ENCODE measurements at regions not wholly inside any gene's neighbourhood (a gene's known extent, or its start where the extent isn't known, plus 50 kb on each side); places are given as distances from the start of the nearest gene placed in this dataset.

DNA sequence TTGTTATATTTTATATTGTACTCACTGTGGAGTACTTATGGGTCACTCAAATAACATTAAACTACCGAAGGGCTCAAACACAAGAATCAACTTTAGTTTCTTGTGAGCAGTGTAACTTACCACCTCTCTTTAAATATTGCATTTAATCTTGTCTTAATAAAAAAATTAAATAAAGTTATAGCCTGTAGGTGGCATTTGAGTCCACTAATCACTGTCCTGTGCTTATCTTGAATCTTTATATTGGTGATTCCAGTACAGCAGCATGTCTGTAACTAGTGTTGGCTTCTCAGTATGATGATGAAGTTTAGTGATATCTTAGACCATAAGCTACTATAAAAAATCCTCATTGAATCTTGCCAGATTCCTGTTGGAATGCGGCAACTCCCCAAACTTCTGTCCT lies 313.8 kb downstream of the FAM170A start:
- no peak overlapping the region for H3K27ac Mint-ChIP-seq
- ChIA-PET CTCF (ENCODE audit: partially characterized antibody) (no interaction called here), POLR2A (ENCODE audit: partially characterized antibody) (no interaction called here)
- no peak for DNase-seq
- no peaks in the 10 kb centered on the region for H3K9me3 ChIP-seq (ENCODE audit: control insufficient read depth in 1 of 2, low read length in 2 of 2)
- H3K27me3 Mint-ChIP-seq: no peaks in the 10 kb centered on the region
- H3K27ac ChIP-seq (ENCODE audit: low read depth, low read length): no peak overlapping the region
- no peaks in the 10 kb centered on the region for H3K4me1 Mint-ChIP-seq
- no peak overlapping the region for H3K4me3 Mint-ChIP-seq
- no peaks in the 10 kb centered on the region for H3K4me1 ChIP-seq (ENCODE audit: insufficient read depth, low read length)
- intact Hi-C loops (cut with micrococcal nuclease): no loop called here
- peaks cover 0 to 14% (median 10%) of the 10 kb centered on the region in 8 donors for H3K9me3 Mint-ChIP-seq
- no peaks in the 10 kb centered on the region for H3K36me3 ChIP-seq (ENCODE audit: insufficient read depth, low read length)
- no peaks in the 10 kb centered on the region for H3K36me3 Mint-ChIP-seq
- no peak overlapping the region for H3K4me3 ChIP-seq (ENCODE audit: low read length in 2 of 2)
- H3K27me3 ChIP-seq (ENCODE audit: insufficient read depth, low read length): no peaks in the 10 kb centered on the region

- CTCF ChIA-PET (ENCODE audit: partially characterized antibody): no interaction called here
- POLR2A ChIA-PET (ENCODE audit: partially characterized antibody): no interaction called here
- Mint-ChIP-seq H3K4me3 (no peak overlapping the region), H3K27me3 (no peaks in the 10 kb centered on the region), H3K9me3 (peaks cover 0 to 8% (median 2%) of the 10 kb centered on the region in 8 donors), H3K36me3 (no peaks in the 10 kb centered on the region), H3K27ac (no peak overlapping the region), H3K4me1 (no peaks in the 10 kb centered on the region)
- H3K9me3 ChIP-seq (ENCODE audit: control insufficient read depth in 1 of 2, low read length in 2 of 2): no peaks in the 10 kb centered on the region
- no peaks in the 10 kb centered on the region for H3K27me3 ChIP-seq (ENCODE audit: insufficient read depth, low read length)
- no peak for DNase-seq
- intact Hi-C loops (cut with micrococcal nuclease): no loop called here
- H3K4me3 ChIP-seq (ENCODE audit: low read length in 2 of 2): no peak overlapping the region
- no peaks in the 10 kb centered on the region for H3K4me1 ChIP-seq (ENCODE audit: insufficient read depth, low read length)
- H3K27ac ChIP-seq (ENCODE audit: low read depth, low read length): no peak overlapping the region
- no peaks in the 10 kb centered on the region for H3K36me3 ChIP-seq (ENCODE audit: insufficient read depth, low read length)
These were observed 316.3 kb downstream of the FAM170A start for GRCh38 chr5:119945691-119946090.

- Histone ChIP-seq H3K27me3 (ENCODE audit: insufficient read depth, low read length) (no peaks in the 10 kb centered on the region), H3K9me3 (ENCODE audit: control insufficient read depth in 1 of 2, low read length in 2 of 2) (no peaks in the 10 kb centered on the region), H3K4me3 (ENCODE audit: low read length in 2 of 2) (no peak overlapping the region), H3K36me3 (ENCODE audit: insufficient read depth, low read length) (no peaks in the 10 kb centered on the region), H3K27ac (ENCODE audit: low read depth, low read length) (no peak overlapping the region), H3K4me1 (ENCODE audit: insufficient read depth, low read length) (no peaks in the 10 kb centered on the region)
- ChIA-PET CTCF (ENCODE audit: partially characterized antibody) (no interaction called here), POLR2A (ENCODE audit: partially characterized antibody) (no interaction called here)
- Mint-ChIP-seq H3K27ac (no peak overlapping the region), H3K27me3 (no peaks in the 10 kb centered on the region), H3K4me3 (no peak overlapping the region), H3K36me3 (no peaks in the 10 kb centered on the region), H3K9me3 (peaks cover 0 to 8% (median 1%) of the 10 kb centered on the region in 8 donors), H3K4me1 (no peaks in the 10 kb centered on the region)
- intact Hi-C loops (cut with micrococcal nuclease): no loop called here
- DNase-seq: no peak
These were observed 318.8 kb downstream of the FAM170A start for GRCh38 chr5:119948162-119948561.

DNA sequence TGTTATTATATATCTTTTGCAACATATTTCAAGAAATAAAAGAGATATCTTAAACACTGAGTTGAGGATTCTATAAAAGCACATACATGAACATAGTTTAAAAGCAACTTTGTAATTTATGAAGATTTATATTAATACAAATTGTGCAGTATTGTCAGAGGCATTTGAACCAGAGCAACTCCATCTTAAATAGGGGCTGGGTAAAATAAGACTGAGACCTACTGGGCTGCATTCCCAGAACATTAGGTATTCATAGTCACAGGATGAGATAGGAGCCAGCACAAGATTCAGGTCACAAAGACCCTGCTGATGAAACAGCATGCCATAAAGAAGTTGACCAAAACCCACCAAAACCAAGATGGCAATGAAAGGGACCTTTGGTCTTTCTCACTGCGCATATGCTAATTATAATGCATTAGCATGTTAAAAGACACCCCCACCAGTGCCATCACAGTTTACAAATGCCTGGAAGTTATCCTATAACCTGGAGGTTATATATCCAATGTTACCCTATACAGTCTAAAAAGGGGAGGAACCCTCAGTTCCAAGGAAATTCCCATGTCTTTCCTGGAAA lies 320.2 kb downstream of the FAM170A start:
- ChIA-PET POLR2A (ENCODE audit: partially characterized antibody) (no interaction called here), CTCF (ENCODE audit: partially characterized antibody) (no interaction called here)
- H3K27me3 ChIP-seq (ENCODE audit: insufficient read depth, low read length): no peaks in the 10 kb centered on the region
- Mint-ChIP-seq H3K27me3 (no peaks in the 10 kb centered on the region), H3K9me3 (peaks cover 0 to 6% (median 3%) of the 10 kb centered on the region in 8 donors), H3K36me3 (no peaks in the 10 kb centered on the region), H3K4me1 (no peaks in the 10 kb centered on the region), H3K4me3 (no peak overlapping the region), H3K27ac (no peak overlapping the region)
- no peak overlapping the region for H3K27ac ChIP-seq (ENCODE audit: low read depth, low read length)
- no peak for DNase-seq
- no peaks in the 10 kb centered on the region for H3K36me3 ChIP-seq (ENCODE audit: insufficient read depth, low read length)
- no peaks in the 10 kb centered on the region for H3K4me1 ChIP-seq (ENCODE audit: insufficient read depth, low read length)
- no peak overlapping the region for H3K4me3 ChIP-seq (ENCODE audit: low read length in 2 of 2)
- intact Hi-C loops (cut with micrococcal nuclease): no loop called here
- H3K9me3 ChIP-seq (ENCODE audit: control insufficient read depth in 1 of 2, low read length in 2 of 2): no peaks in the 10 kb centered on the region

- CTCF ChIA-PET (ENCODE audit: partially characterized antibody): no interaction called here
- Mint-ChIP-seq H3K4me1 (no peaks in the 10 kb centered on the region), H3K9me3 (peaks cover 0 to 9% (median 0%) of the 10 kb centered on the region in 8 donors), H3K4me3 (no peak overlapping the region), H3K36me3 (no peaks in the 10 kb centered on the region), H3K27me3 (no peaks in the 10 kb centered on the region), H3K27ac (no peak overlapping the region)
- no peaks in the 10 kb centered on the region for H3K9me3 ChIP-seq (ENCODE audit: control insufficient read depth in 1 of 2, low read length in 2 of 2)
- POLR2A ChIA-PET (ENCODE audit: partially characterized antibody): no interaction called here
- no peak overlapping the region for H3K27ac ChIP-seq (ENCODE audit: low read depth, low read length)
- H3K4me3 ChIP-seq (ENCODE audit: low read length in 2 of 2): no peak overlapping the region
- DNase-seq: no peak
- intact Hi-C loops (cut with micrococcal nuclease): no loop called here
- H3K36me3 ChIP-seq (ENCODE audit: insufficient read depth, low read length): no peaks in the 10 kb centered on the region
- H3K4me1 ChIP-seq (ENCODE audit: insufficient read depth, low read length): no peaks in the 10 kb centered on the region
- H3K27me3 ChIP-seq (ENCODE audit: insufficient read depth, low read length): no peaks in the 10 kb centered on the region
These were observed 322.1 kb downstream of the FAM170A start for GRCh38 chr5:119951330-119951934.

DNA sequence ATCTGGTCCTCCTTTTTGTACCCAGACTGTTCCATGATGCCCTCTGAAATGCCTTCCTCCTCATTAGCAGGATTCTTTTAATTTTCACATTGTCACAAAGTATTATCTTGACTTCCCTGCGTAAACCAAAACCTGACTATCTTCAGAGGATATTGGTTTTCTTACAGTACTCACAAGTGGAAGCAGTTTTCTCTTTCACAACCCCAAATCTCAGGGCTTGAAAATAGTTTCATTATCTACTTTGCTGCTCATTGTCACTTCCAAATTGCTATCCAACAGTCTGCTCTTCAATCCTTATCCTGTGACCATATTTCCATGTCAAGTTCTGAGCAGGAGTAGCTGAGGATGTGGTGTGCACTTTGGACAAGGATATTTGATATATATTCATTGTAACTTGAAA lies 324.1 kb downstream of the FAM170A start:
- no peaks in the 10 kb centered on the region for H3K27me3 ChIP-seq (ENCODE audit: insufficient read depth, low read length)
- no peaks in the 10 kb centered on the region for H3K4me1 ChIP-seq (ENCODE audit: insufficient read depth, low read length)
- no peaks in the 10 kb centered on the region for H3K9me3 ChIP-seq (ENCODE audit: control insufficient read depth in 1 of 2, low read length in 2 of 2)
- no peak for DNase-seq
- ChIA-PET CTCF (ENCODE audit: partially characterized antibody) (no interaction called here), POLR2A (ENCODE audit: partially characterized antibody) (no interaction called here)
- Mint-ChIP-seq H3K9me3 (peaks cover 0 to 10% (median 4%) of the 10 kb centered on the region in 8 donors), H3K27ac (no peak overlapping the region), H3K27me3 (no peaks in the 10 kb centered on the region), H3K36me3 (no peaks in the 10 kb centered on the region), H3K4me3 (peak overlapping the region in 1 of 8 donors; percentile 31), H3K4me1 (no peaks in the 10 kb centered on the region)
- H3K27ac ChIP-seq (ENCODE audit: low read depth, low read length): no peak overlapping the region
- H3K4me3 ChIP-seq (ENCODE audit: low read length in 2 of 2): no peak overlapping the region
- no peaks in the 10 kb centered on the region for H3K36me3 ChIP-seq (ENCODE audit: insufficient read depth, low read length)
- intact Hi-C loops (cut with micrococcal nuclease): no loop called here

DNA sequence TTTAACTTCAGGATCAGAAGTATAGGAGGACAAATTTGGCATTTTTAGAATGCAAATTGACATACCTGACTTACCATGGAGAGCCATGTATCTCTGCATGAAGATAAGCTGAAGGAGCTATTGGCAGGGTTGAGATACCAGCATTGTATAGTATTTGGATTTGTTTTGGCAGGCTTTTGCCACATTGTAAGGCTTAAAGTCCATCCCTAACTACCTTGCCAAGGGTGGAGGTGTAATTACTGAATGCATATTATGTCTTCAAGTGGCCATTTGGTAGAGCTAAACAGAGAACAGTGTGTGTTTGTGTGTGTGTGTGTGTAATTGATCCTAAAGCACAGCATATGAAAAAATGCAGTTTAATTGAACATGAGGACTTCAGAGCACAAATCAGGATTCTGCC lies 324.7 kb downstream of the FAM170A start:
- Mint-ChIP-seq H3K4me3 (no peak overlapping the region), H3K9me3 (peaks cover 0 to 13% (median 6%) of the 10 kb centered on the region in 8 donors), H3K36me3 (no peaks in the 10 kb centered on the region), H3K27me3 (peaks cover 0 to 1% of the 10 kb centered on the region in 2 donors), H3K4me1 (no peaks in the 10 kb centered on the region), H3K27ac (peak overlapping the region in 1 of 7 donors; percentile 37)
- CTCF ChIA-PET (ENCODE audit: partially characterized antibody): no interaction called here
- Histone ChIP-seq H3K36me3 (ENCODE audit: insufficient read depth, low read length) (no peaks in the 10 kb centered on the region), H3K4me1 (ENCODE audit: insufficient read depth, low read length) (no peaks in the 10 kb centered on the region), H3K4me3 (ENCODE audit: low read length in 2 of 2) (no peak overlapping the region), H3K27me3 (ENCODE audit: insufficient read depth, low read length) (no peaks in the 10 kb centered on the region), H3K27ac (ENCODE audit: low read depth, low read length) (no peak overlapping the region), H3K9me3 (ENCODE audit: control insufficient read depth in 1 of 2, low read length in 2 of 2) (no peaks in the 10 kb centered on the region)
- POLR2A ChIA-PET (ENCODE audit: partially characterized antibody): no interaction called here
- intact Hi-C loops (cut with micrococcal nuclease): no loop called here
- no peak for DNase-seq

DNA sequence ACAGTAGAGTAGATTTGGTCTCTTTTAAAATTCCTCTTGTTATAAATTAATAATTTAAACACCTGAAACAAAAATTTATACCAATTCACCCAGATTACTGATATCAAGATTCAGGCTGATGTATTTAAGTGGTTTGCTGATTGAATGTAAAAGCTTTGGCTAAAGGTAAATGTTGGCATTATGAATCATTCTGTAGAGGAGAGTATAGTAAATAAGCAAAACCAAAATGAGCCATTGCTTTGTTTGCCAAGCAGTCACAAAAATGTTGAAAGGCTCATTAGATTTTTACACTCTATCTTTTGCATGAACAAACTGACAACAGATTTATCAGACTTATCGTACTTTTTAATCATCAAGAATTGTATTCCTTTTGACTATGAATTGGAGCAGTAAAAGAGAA lies 332.6 kb downstream of the FAM170A start:
- H3K27ac ChIP-seq (ENCODE audit: low read depth, low read length): no peak overlapping the region
- intact Hi-C loops (cut with micrococcal nuclease): no loop called here
- Mint-ChIP-seq H3K27me3 (peaks cover 0 to 1% of the 10 kb centered on the region in 2 donors), H3K27ac (no peak overlapping the region), H3K9me3 (peaks cover 3 to 10% (median 7%) of the 10 kb centered on the region in 8 donors), H3K4me1 (no peaks in the 10 kb centered on the region), H3K36me3 (no peaks in the 10 kb centered on the region), H3K4me3 (no peak overlapping the region)
- no peaks in the 10 kb centered on the region for H3K36me3 ChIP-seq (ENCODE audit: insufficient read depth, low read length)
- no peaks in the 10 kb centered on the region for H3K27me3 ChIP-seq (ENCODE audit: insufficient read depth, low read length)
- DNase-seq: no peak
- no peaks in the 10 kb centered on the region for H3K4me1 ChIP-seq (ENCODE audit: insufficient read depth, low read length)
- no peak overlapping the region for H3K4me3 ChIP-seq (ENCODE audit: low read length in 2 of 2)
- H3K9me3 ChIP-seq (ENCODE audit: control insufficient read depth in 1 of 2, low read length in 2 of 2): no peaks in the 10 kb centered on the region
- CTCF ChIA-PET (ENCODE audit: partially characterized antibody): no interaction called here
- POLR2A ChIA-PET (ENCODE audit: partially characterized antibody): no interaction called here
